Gastrocnemius medialis (tissue), 4 donors: ENCODE measurements at regions not wholly inside any gene's neighbourhood (a gene's known extent, or its start where the extent isn't known, plus 50 kb on each side); places are given as distances from the start of the nearest gene placed in this dataset.

Source experiments
- POLR2A ChIP-seq, 2 donors: fragments of 450-650 bp; IDR thresholded peaks; one replicate each; pipeline ENCODE4 v1.6.1; 2017; ENCODE audit warnings: antibody characterized with exemption in 2 of 2, mild to moderate bottlenecking in 2 of 2, moderate library complexity in 2 of 2
- TF ChIP-seq, protein P1 (sequence below), 5 experiments: fragments of 450-650 bp in 3 of 5; fragments of 200-600 bp in 2 of 5; sonication (generic) in 2 of 5; IDR thresholded peaks in 4 of 5; conservative IDR thresholded peaks in 1 of 5; 1 replicate in 4 of 5; 2 replicates in 1 of 5; pipeline ENCODE4 v1.5.1; 2016 to 2019; ENCODE audit warnings: antibody characterized with exemption in 5 of 5, mild to moderate bottlenecking in 3 of 5, moderate library complexity in 3 of 5

DNA sequence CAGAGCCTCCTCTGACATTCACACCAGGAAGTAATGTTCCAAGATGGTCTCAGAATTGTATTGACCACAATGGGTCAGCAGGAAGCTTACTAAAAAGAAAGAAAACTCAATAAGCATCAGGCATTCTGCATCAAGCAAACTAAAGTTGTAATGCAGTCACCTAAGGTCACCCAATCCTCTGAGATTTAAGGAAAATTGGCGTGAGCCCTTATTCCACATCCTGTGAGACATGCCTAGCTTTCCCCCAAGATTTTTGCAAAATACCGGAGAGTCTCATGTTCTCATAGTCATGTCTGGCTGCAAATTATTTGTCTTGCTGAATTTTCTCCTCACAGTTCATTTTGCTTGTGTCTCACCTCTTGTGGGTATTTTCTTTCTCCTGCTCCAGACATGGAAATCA lies 417.1 kb upstream of the SOX9 start:
- TF ChIP-seq, protein P1, sequence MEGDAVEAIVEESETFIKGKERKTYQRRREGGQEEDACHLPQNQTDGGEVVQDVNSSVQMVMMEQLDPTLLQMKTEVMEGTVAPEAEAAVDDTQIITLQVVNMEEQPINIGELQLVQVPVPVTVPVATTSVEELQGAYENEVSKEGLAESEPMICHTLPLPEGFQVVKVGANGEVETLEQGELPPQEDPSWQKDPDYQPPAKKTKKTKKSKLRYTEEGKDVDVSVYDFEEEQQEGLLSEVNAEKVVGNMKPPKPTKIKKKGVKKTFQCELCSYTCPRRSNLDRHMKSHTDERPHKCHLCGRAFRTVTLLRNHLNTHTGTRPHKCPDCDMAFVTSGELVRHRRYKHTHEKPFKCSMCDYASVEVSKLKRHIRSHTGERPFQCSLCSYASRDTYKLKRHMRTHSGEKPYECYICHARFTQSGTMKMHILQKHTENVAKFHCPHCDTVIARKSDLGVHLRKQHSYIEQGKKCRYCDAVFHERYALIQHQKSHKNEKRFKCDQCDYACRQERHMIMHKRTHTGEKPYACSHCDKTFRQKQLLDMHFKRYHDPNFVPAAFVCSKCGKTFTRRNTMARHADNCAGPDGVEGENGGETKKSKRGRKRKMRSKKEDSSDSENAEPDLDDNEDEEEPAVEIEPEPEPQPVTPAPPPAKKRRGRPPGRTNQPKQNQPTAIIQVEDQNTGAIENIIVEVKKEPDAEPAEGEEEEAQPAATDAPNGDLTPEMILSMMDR (IDR thresholded peaks at IDR 0.05 in 4 of 5, conservative IDR thresholded peaks at IDR 0.05 in 1 of 5): no peak
- no peak for TF ChIP-seq POLR2A (IDR thresholded peaks at IDR 0.05)
